T-helper 1 cell treated with Interleukin-12 subunit alpha and Interleukin-12 subunit beta and Interleukin-4 antibody, amounts not matched to agents 30 ng/mL and 1 ng/mL, for 36 hours (primary cell): ENCODE measurements at regions not wholly inside any gene's neighbourhood (a gene's known extent, or its start where the extent isn't known, plus 50 kb on each side); places are given as distances from the start of the nearest gene placed in this dataset.

ENCODE experiments used
- intact Hi-C: fragments of 100-400 bp; cut with micrococcal nuclease; formaldehyde crosslinking; loops from one replicate; pipeline ENCODE4 v1.15.1; 2024

GRCh38 chr10:113291413-113291812, 261.4 kb upstream of the HABP2 start:
- intact Hi-C loops, result no loop called here

GRCh38 chr10:113292086-113292485, 260.8 kb upstream of the HABP2 start:
- intact Hi-C loops, result no loop called here

GRCh38 chr10:113292743-113293142, 260.1 kb upstream of the HABP2 start:
- intact Hi-C loops, result no loop called here

- intact Hi-C loops, result no loop called here
These were observed 259.7 kb upstream of the HABP2 start for GRCh38 chr10:113293167-113293566.

- intact Hi-C loops, result no loop called here
These were observed 258.0 kb upstream of the HABP2 start for GRCh38 chr10:113294868-113295267.

GRCh38 chr10:113297226-113297625, 255.6 kb upstream of the HABP2 start:
- intact Hi-C loops, result no loop called here

- intact Hi-C loops, result no loop called here
These were observed 254.2 kb upstream of the HABP2 start for GRCh38 chr10:113298616-113299015.

GRCh38 chr10:113300201-113300600, 252.7 kb upstream of the HABP2 start:
- intact Hi-C loops, result no loop called here

GRCh38 chr10:113300617-113301016, 252.2 kb upstream of the HABP2 start:
- intact Hi-C loops, result loop anchor here (1.0 kb wide), 1 partner anchor 85 kb away; no protein-coding TSS in a partner anchor

GRCh38 chr10:113301342-113301984, 251.4 kb upstream of the HABP2 start:
- intact Hi-C loops, result loop anchor here (1.0 kb wide), 1 partner anchor 84 kb away; no protein-coding TSS in a partner anchor

- intact Hi-C loops, result no loop called here
These were observed 250.8 kb upstream of the HABP2 start for GRCh38 chr10:113302062-113302461.

GRCh38 chr10:113303544-113304146, 249.2 kb upstream of the HABP2 start:
- intact Hi-C loops, result no loop called here

- intact Hi-C loops, result no loop called here
These were observed 248.1 kb upstream of the HABP2 start for GRCh38 chr10:113304726-113305125.

- intact Hi-C loops, result no loop called here
These were observed 247.0 kb upstream of the HABP2 start for GRCh38 chr10:113305871-113306270.

- intact Hi-C loops, result no loop called here
These were observed 243.1 kb upstream of the HABP2 start for GRCh38 chr10:113309791-113310190.

- intact Hi-C loops, result no loop called here
These were observed 242.5 kb upstream of the HABP2 start for GRCh38 chr10:113310347-113310746.

GRCh38 chr10:113313048-113313602, 239.7 kb upstream of the HABP2 start:
- intact Hi-C loops, result no loop called here

- intact Hi-C loops, result no loop called here
These were observed 239.1 kb upstream of the HABP2 start for GRCh38 chr10:113313722-113314121.

GRCh38 chr10:113316506-113316905, 236.3 kb upstream of the HABP2 start:
- intact Hi-C loops, result no loop called here

GRCh38 chr10:113317489-113317888, 235.4 kb upstream of the HABP2 start:
- intact Hi-C loops, result no loop called here

GRCh38 chr10:113319479-113319878, 233.4 kb upstream of the HABP2 start:
- intact Hi-C loops, result no loop called here

GRCh38 chr10:113320211-113320610, 232.6 kb upstream of the HABP2 start:
- intact Hi-C loops, result no loop called here

- intact Hi-C loops, result no loop called here
These were observed 231.9 kb upstream of the HABP2 start for GRCh38 chr10:113320987-113321386.
